ENCODE measurements at regions not wholly inside any gene's neighbourhood (a gene's known extent, or its start where the extent isn't known, plus 50 kb on each side); places are given as distances from the start of the nearest gene placed in this dataset.
"Not testable (repeated sequence)": the region's sequence is repeated elsewhere in the genome, so short reads cannot be mapped to it uniquely, and the experiment has no call there.

DNA sequence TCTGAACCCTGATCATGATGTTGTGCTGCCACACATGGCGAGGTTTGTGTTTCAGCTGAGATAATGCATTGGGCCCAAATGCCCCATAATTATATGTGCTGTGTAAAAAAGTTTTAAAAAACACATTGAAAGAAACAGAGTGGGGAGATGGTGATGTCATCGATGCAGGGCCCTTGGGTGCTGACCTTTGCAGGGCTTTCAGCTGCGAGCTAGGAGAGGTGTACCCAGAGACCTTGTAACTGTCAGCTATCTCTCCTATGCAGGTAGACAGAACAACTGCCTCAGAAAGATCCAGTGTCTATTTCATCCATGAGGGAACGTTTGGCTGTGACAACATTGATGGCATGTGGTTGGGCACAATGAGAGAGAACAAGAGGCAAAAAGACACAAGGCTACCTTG, 286.9 kb upstream of the CELF4 start:
- no peak for DNase-seq (ENCODE audit: low spot score)

DNA sequence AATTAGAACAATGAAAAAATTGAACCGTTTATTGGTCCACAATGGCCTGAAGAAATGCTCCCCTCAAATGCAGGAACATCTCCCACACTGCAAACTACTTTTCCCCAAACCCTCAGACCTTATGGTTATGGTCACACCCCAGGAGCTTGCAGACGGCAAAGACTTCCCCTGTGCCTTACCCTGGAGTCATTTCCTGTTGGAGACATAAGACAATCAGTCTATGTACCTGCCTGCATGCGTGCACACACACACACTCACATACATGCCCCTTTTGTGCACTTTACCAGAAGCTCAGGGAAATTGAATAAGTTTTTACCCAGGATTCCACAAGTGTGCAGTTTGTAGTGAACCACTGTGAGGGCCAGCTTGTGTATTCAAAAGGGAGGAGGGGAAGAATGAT, 281.9 kb upstream of the CELF4 start:
- no peak for DNase-seq (ENCODE audit: low spot score)

DNA sequence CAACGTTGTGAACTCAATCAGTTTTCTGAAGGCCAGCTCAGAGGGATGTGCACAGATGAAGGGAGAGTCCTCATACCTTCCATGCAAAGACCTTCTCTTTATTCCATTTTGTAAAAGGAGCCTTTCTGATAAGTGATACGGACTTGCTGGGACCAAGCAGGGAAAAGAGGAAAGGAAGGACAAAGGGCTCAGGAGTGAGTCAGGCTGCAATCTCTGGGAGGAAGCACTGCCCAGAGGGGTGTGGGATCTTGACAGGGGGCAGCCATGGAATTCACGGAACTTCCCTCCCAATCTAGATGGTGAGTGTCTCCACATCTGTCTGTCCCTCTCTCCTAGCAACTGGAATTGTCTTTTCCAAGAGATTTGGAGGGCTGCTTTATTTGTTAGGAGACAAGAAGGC, 281.4 kb upstream of the CELF4 start:
- DNase-seq (ENCODE audit: low spot score), result no peak

DNA sequence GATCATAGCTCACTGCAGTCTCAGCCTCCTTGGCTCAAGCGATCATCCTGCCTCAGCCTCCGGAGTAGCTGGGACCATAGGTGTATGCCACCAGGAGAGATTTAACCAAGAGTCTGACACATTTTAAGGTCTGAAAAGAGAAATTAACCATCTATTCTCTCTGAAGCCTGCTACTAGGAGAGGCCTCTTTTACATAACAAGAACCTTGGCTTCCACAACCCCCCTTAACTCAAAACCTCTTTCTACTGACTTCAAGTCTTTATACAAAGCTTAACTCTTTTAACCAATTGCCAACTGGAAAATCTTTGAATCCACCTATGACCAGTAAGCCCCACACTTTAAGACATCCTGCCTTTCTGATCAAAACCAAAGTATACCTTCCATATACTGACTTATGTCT, 279.9 kb upstream of the CELF4 start:
- no peak for DNase-seq (ENCODE audit: low spot score)

DNA sequence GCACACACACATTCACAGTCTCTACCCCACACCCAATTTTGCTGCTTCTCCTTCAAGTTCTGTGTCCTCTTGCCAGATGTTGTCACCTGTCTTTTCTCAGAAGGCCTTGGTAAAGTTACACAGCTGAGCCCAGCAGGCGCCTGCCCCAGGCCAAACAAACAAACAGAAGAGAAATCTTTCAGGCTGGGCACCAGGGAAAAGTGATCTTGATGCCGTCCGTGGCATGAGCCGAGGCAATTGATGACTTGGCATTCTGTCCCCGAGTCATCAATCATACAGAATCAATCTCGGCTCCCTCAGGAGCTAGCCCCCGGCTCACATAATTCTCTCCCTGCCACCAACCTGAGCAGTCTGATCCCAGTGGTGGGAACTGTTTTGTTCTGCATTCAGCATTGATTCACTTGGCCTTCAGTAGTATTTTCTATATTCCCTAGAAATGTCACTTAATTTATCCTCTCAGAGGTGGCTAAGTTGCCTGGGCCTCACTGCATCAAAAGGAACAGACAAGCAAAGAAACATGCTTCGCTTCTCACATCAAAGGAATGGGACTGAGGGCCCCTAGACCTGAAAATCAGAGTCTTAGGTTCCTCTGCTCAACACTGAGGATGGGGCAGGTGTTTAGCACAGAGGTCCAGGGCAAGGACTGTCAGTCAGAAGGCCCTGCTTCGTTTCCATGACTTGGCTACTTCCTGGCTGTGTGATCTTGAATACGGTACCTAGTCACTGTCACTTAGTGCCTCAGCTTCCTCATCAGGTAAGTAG, 278.8 kb upstream of the CELF4 start:
- DNase-seq (ENCODE audit: low spot score), result no peak

DNA sequence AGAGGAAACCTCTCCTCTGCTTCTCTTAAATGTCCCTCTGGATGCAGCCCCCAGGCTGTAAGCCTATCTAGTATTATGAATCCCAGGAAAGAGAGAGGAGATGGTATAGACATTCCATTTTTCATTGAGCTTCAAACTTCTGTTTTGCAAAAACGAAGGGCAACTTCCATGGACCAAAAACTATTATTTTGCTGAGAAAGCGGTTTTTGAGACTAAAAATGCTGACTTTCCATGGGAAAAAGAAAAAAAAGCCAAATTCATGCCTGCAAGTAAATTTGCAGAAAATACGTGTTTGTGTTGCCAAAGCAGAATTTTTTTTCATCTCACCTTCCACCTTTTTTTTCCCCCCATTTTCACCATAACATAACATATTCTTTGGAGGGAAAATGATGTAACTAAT, 272.5 kb upstream of the CELF4 start:
- DNase-seq (ENCODE audit: low spot score), result no peak

DNA sequence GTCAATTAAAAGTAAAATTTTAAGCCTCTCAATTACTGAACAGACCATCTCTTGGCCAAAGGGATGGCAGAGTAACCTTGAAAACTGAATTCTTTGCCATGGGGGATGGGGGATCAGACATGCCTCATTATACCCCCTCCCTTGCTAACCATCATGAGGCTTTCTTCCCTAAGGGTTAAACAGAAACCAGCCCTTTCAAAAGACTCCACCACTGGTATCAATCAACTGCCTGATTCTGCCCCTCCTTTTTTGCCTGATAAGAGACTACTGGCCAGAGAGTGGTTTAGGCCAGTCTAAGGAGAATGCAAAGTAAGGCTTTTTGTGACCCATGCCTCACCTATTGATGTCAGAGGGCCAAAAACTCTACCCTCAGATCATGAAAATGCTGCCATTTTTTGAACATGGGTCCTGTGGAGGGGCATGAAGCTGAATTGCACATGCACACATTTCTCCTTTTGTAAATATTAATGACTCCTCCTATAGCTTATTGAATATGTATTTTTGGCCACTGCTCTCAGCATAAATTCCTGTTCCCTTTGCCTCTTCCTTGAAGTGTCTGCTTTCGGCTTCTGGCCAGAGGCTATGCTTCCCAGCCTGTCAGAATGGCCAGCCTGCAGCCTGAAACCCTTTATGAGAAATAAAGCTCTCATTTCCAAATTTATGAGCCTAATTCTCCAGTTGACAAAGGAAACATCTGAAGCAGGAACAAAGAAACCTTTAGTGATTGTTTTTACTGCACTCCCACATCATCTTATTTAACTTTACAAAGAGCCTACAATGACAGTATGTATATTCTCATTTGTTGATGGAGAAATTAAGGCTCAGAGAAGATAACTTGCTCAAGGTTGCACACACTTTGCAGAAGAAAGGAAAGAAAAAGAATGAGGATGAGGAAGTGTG, 270.7 kb upstream of the CELF4 start:
- DNase-seq (ENCODE audit: low spot score), result no peak

DNA sequence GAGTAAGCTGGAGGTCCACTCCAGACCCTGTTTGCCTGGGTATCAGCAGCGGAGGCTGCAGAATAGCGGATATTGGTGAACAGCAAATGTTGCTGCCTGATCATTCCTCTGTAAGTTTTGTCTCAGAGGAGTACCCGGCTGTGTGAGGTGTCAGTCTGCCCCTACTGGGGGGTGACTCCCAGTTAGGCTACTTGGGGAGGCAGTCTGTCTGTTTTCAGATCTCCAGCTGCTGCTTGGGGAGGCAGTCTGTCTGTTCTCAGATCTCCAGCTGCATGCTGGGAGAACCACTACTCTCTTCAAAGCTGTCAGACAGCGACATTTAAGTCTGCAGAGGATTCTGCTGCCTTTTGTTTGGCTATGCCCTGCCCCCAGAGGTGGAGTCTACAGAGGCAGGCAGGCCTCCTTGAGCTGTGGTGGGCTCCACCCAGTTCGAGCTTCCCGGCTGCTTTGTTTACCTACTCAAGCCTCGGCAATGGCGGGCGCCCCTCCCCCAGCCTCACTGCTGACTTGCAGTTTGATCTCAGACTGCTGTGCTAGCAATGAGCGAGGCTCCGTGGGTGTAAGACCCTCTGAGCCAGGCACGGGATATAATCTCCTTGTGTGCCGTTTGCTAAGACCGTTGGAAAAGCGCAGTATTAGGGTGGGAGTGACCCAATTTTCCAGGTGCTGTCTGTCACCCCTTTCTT, 266.6 kb upstream of the CELF4 start:
- DNase-seq (ENCODE audit: low spot score), result not testable (repeated sequence)

DNA sequence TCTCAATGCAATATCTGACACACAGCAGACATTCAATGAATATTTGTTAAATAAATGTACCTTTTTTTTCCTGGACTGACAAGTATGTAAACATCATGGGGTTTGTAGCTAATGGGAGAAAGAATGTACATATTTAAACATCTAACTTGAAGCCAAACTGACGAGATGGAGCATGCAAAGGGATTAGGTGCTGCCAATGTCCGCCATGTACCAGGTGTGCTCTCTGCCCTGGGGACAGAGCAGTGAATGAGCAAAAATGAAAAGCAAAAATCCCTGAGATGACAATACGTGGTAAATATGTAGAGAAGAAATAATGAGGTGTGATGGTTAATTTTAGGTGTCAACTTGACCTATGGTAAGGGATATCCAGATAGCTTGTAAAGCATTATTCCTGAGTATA, 247.4 kb upstream of the CELF4 start:
- no peak for DNase-seq (ENCODE audit: low spot score)

DNA sequence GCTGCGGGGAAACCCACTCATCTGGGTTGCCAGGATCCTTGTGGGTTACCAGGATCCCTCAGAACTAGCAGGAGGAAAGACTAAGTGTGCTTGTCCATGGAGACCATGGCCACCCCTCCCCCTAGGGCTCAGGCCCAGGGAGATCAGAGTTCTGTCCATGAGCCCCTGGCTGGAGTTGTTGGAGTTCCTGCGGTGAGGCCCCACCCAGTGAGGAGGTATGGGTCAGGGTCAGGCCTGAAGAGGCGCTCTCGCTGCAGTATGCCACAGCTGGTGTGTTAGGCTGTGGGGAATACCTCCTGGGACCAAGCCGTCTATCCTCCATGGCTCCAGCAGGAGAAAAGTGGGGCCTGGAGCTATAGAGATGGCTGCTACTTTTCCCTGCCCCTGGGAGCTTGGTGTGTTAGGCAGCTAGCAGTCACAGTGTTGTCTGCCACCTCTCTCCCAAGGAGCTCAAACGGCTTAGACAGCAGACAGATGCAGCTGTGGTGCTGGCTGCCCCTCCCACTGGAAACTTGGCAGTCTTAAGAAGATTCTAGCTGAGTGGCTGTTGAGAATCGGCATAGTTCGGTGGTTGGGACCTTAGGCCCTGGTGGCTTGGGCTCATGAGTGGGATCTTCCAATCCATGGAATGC, 240.3 kb upstream of the CELF4 start:
- DNase-seq (ENCODE audit: low spot score), result no peak

DNA sequence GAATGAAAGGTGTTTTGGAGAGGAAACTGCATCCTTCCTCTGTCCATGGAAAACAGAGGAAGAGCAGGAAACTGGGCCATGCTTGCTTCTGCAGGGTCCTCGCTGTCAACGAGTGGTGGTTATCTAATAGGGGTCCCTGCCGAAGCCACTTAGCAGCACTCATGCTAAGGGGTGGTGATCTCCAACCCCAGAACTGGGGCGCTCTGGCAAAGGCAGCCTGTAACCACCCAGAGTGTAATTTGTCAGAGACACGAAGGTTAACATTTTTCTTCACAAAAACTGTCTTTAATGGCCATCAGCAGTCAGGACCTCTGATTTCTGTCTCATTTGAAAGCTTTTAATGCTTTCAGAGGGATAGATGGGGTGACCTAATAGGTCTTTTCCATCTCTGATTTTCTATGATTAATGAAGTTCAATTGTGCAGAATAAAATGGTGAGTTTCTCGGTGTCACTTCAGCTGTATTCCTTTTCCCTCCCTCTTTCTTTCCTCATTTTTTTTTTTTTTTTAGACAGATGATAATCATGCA, 231.3 kb upstream of the CELF4 start:
- no peak for DNase-seq (ENCODE audit: low spot score)

DNA sequence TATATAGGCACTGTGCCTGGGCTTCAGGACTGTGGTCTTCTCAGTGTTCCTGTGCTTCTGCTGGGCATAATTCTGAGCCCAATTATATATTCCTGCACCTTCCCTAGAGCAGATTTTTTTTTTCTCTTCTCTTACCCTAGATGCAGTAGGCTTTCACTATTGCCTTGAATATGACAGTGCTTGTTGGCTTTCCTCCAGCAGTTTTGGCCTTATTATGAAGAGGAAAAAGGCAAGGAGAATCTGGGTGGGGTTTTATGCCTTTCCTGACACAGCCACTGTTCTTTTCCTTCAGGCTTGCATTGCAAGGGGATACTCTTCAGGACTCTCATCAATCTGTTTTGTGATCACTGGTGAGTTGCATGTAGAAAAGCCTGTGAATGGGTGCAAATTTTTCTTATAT, 221.9 kb upstream of the CELF4 start:
- DNase-seq (ENCODE audit: low spot score), result no peak

DNA sequence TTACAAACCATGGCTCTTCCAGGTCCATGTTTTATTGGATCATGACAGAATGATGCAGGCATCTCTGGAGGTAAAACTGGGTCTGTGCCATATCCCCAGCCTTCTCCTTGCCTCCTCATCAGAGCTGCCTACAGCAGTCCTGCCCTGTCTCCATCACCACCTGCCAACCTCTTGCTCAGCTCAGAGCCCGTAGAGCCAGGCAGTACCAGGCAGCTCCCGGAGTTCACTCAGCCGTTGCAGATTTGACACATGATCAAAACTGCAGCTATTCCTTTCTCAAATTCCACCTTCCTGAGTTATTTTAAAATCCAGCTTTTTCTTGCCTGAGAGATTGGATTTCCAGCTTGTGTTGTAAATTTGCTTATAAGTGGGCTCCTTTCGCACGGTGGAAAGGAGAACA, 218.2 kb upstream of the CELF4 start:
- no peak for DNase-seq (ENCODE audit: low spot score)

DNA sequence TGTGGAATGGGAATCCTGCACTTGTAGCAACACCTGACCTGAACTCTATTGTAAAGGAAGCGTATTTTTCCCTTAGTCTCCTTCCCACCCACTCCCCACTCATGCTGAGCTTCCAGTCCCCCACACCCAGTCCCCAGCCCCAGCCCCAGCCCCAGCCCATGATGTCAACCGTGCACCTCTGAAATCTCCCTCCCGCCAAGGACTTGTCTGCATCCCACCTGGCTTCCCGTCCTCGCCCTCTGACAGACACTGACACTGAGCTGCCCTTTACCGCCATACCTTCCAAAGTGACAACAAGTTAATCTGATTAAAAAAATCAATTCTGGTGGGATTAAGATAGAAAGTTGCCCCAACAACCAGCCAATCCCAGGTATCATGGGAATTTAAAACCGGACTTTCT, 213.6 kb upstream of the CELF4 start:
- no peak for DNase-seq (ENCODE audit: low spot score)

DNA sequence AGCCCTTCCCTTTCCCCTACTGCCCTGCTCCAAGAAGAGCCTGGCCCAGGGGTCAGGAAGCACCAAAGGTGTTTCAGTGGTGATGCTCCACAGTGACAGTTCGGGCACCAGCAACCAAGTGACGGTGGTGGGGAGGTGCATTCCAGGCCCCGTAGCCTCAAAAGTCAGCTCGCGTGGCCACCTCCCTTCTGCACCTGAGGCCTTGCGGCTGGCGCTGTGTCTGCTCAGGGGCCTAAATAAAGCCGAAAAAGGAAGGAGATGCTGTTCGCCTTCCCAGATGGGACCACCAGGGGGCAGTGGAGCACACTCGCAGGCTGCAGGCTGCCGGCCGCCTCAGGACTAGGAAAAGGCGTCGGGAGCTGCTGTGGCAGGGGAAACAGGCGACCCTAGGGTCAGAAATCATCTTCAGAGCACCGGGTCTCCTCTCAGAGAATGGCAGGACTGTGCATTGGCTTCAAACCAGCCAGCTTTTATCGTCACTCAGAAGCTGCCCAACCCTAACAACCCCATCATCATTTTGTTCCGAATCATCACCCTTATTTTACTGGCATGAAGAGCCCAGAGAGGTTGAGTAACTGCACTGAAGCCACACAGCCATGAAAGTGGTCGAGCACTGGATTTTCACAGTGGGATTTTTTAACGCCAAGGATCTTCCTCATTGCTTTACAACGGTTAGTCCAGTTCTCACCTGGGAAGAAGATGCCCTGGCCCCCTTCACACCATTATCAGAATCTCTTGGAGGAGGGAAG, 213.0 kb upstream of the CELF4 start:
- DNase-seq (ENCODE audit: low spot score), result no peak

DNA sequence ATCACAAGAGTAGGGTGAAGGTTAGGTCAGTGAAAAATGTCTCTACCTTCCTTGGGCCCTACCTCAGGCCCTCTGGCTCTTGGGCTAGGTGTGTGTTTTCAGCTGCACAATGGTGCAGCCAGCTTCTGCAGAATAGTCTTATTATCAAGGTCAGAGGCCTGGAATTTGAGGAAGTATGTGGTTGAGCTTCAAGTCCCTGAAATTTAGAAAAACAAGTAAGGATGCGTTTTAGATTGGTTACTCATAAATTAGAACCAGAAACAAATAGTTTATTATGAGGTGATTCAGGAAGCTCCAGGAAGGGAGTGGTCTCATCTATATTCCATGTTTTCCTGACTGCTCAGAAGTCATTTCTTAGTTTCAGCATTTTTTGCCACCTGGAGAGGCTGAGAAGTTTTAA, 204.2 kb upstream of the CELF4 start:
- no peak for DNase-seq (ENCODE audit: low spot score)

DNA sequence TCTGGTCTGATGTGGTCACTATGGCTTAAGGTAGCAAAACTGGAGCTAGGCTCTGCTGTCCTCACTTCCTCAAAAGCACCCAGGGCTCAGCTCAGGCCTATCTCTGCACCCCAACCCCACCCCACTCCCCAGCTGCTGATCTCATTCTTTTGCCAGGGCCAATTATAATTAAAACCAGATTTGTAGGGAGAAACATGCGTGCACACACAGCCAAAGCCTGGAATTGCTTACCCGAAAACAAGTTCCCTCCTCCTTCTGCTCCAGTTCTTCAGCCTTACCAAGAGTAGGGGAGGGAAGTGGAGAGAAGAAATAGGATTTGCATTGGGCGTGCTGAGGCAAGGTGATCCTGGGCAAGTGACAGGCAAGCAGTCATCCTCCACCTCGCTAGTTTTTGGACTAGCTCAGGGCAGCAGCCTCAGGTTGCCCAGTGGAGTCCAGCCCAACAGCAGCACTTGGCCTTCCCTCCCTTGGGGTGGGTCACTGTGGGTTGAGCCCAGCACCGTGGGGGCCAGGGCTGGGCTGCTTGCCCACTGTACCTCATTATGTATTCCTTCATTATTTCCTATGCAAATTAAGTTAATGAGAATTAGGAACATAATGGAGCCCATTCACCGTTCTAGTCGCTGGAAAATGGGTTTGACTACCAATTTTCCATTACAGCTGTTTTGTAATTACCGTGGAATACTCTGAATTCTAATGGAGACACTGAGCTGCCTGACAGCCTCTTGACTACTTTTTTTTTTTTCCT, 199.1 kb upstream of the CELF4 start:
- DNase-seq (ENCODE audit: low spot score), result no peak

DNA sequence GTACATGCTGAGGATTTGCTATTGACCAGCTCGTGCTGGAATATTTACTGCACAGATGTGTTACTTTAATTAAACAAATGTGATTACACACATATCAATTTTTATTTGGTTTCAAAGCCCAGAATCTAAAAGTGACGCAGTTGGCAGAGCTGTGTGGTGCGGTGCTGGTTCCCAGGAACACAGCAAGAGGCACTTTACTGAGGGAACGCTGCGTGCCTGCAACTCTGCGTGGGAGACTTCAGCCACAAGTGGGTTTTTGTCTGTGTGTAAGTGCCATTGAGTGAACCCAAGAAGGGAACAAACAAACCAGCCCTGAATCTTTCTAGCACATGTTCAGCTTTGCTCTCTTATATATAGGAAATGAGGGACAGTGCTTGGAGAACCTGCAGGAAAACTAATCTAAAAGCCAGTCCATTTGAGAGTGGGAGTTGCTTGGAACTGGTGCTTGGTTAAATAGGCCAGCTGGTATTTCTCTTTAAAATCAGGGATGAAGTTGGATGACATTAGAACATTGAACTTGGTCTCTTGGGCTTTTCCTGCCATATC, 196.6 kb upstream of the CELF4 start:
- no peak for DNase-seq (ENCODE audit: low spot score)

DNA sequence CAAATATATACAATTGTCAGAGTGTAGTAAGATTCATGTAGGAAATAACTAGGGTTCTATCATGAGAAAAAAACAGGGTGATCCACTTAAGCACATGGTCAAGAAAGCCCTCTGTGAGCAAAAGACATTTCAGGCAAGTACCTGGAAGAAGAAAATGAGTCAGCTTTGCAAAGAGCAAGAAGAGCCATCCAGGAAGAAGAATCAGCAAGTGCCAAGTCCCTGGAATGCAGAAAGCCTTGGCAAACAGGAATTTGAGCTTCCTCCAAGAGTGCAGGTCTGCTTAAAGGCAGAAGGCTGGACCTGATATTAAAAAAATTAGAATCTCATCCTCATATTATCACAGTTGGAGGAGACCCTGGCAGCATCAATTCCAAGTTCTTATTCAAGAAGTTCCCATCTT, 188.5 kb upstream of the CELF4 start:
- DNase-seq (ENCODE audit: low spot score), result no peak

DNA sequence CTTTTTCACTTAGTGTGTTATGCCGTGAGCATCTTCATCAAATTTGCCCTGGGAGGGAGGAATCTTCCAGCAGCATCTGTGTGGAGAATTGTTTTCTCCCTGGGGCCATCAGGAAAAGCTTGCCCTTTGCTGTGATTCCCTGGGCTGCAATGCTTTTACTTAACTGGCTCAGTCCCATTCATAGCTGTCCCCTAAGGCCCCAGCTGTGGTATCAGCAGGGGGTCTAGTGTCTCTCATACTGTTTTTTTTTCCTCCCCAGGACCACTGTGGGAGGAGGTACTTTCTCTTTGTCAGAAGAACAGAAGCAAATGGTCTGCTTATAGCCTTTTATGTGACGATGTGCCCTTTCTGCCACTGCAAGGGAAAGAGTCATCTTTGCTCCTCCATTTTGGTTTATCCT, 176.8 kb upstream of the CELF4 start:
- no peak for DNase-seq (ENCODE audit: low spot score)
